GM23248 (cell line): ENCODE measurements at regions not wholly inside any gene's neighbourhood (a gene's known extent, or its start where the extent isn't known, plus 50 kb on each side); places are given as distances from the start of the nearest gene placed in this dataset.

Experiments used
- DNase-seq: peaks from one replicate; pipeline ENCODE4 v3.0.0-alpha.2; 2015
- H2AFZ ChIP-seq: fragments of 200-600 bp; sonication (generic); 2 replicates; pipeline ENCODE4 v1.6.1; 2016; ENCODE audit warnings: antibody characterized with exemption
- H3F3A ChIP-seq: fragments of 200-600 bp; sonication (generic); 2 replicates; pipeline ENCODE4 v1.6.1; 2016; ENCODE audit warnings: mild to moderate bottlenecking, antibody characterized with exemption, mixed run types; ENCODE audit not compliant: insufficient read depth
- H3K27ac ChIP-seq: fragments of 200-600 bp; sonication (generic); 2 replicates; pipeline ENCODE4 v1.5.1; 2016; ENCODE audit warnings: mild to moderate bottlenecking
- H3K27me3 ChIP-seq: fragments of 200-600 bp; sonication (generic); replicated peaks from 2 replicates; pipeline ENCODE4 v1.6.1; 2016; ENCODE audit warnings: mild to moderate bottlenecking; ENCODE audit not compliant: insufficient read depth
- H3K36me3 ChIP-seq: fragments of 200-600 bp; sonication (generic); 2 replicates; pipeline ENCODE4 v1.6.1; 2016; ENCODE audit warnings: low read depth, mild to moderate bottlenecking
- H3K4me1 ChIP-seq: fragments of 200-600 bp; sonication (generic); 2 replicates; pipeline ENCODE4 v1.6.1; 2016; ENCODE audit warnings: mild to moderate bottlenecking; ENCODE audit not compliant: insufficient read depth
- H3K4me2 ChIP-seq: fragments of 200-600 bp; sonication (generic); one replicate; pipeline ENCODE4 v1.6.1; 2016; ENCODE audit warnings: mild to moderate bottlenecking; ENCODE audit not compliant: unreplicated experiment
- H3K4me3 ChIP-seq: fragments of 200-600 bp; sonication (generic); 2 replicates; pipeline ENCODE4 v1.5.1; 2016; ENCODE audit warnings: mild to moderate bottlenecking
- H3K79me2 ChIP-seq: fragments of 200-600 bp; sonication (generic); 2 replicates; pipeline ENCODE4 v1.6.1; 2016; ENCODE audit warnings: mild to moderate bottlenecking; ENCODE audit not compliant: insufficient read depth
- H3K9ac ChIP-seq: fragments of 200-600 bp; sonication (generic); 2 replicates; pipeline ENCODE4 v1.6.1; 2016; ENCODE audit warnings: mild to moderate bottlenecking
- H3K9me2 ChIP-seq: fragments of 200-600 bp; sonication (generic); 2 replicates; pipeline ENCODE4 v1.6.1; 2016; ENCODE audit warnings: mixed run types, mild to moderate bottlenecking, moderate library complexity; ENCODE audit not compliant: insufficient read depth
- H3K9me3 ChIP-seq: fragments of 200-600 bp; sonication (generic); one replicate; pipeline ENCODE4 v1.6.1; 2017; ENCODE audit warnings: low read depth
- H4K20me1 ChIP-seq: fragments of 200-600 bp; sonication (generic); 2 replicates; pipeline ENCODE4 v1.6.0; 2016; ENCODE audit not compliant: insufficient read depth
- EZH2 ChIP-seq: fragments of 200-600 bp; sonication (generic); IDR thresholded peaks from 2 replicates; pipeline ENCODE4 v1.6.1; 2018; ENCODE audit warnings: antibody characterized with exemption, mild to moderate bottlenecking; ENCODE audit not compliant: insufficient read depth, poor library complexity, severe bottlenecking
- EZH2phosphoT487 ChIP-seq: fragments of 200-600 bp; sonication (generic); IDR thresholded peaks from 2 replicates; pipeline ENCODE4 v1.6.1; 2018; ENCODE audit warnings: antibody characterized with exemption, moderate library complexity, mild to moderate bottlenecking, low read depth; ENCODE audit not compliant: insufficient read depth
- WGBS, 2 experiments: methylation state at CpG; one replicate each; pipeline ENCODE4 v1.1.6; 2015 to 2017; ENCODE audit warnings: low lambda C conversion rate in 2 of 2, low coverage in 1 of 2; ENCODE audit errors: missing lambda C conversion rate in 2 of 2; 5-methylcytosine and 5-hydroxymethylcytosine counted together
- in situ Hi-C: fragments of 300-500 bp; cut with MboI; formaldehyde crosslinking; loops from 2 replicates; pipeline ENCODE4 v1.15.0; 2020

GRCh38 chr4:181579486-181579885 is 663.7 kb upstream of the TENM3 start:
- Histone ChIP-seq H3K27me3 (no peaks in the 10 kb centered on the region), H3K36me3 (no peaks in the 10 kb centered on the region), H3K9ac (no peak overlapping the region), H3K4me1 (no peaks in the 10 kb centered on the region), H3K79me2 (no peaks in the 10 kb centered on the region), H3K9me2 (no peaks in the 10 kb centered on the region), H3F3A (no peaks in the 10 kb centered on the region), H3K4me3 (no peak overlapping the region), H2AFZ (no peak overlapping the region), H4K20me1 (no peaks in the 10 kb centered on the region), H3K9me3 (no peaks in the 10 kb centered on the region), H3K4me2 (no peak overlapping the region), H3K27ac (no peak overlapping the region)
- in situ Hi-C loops = no loop called here
- TF ChIP-seq EZH2phosphoT487 (no peak), EZH2 (no peak)
- no peak for DNase-seq
- 30 to 32% methylated on average over 2 of the region's 2 CpGs for WGBS, 2 experiments

- DNase-seq = no peak
- Histone ChIP-seq H4K20me1 (no peaks in the 10 kb centered on the region), H2AFZ (no peak overlapping the region), H3K79me2 (no peaks in the 10 kb centered on the region), H3F3A (no peaks in the 10 kb centered on the region), H3K36me3 (no peaks in the 10 kb centered on the region), H3K27me3 (no peaks in the 10 kb centered on the region), H3K4me3 (no peak overlapping the region), H3K9me2 (no peaks in the 10 kb centered on the region), H3K27ac (no peak overlapping the region), H3K4me2 (no peak overlapping the region), H3K9ac (no peak overlapping the region), H3K4me1 (no peaks in the 10 kb centered on the region), H3K9me3 (no peaks in the 10 kb centered on the region)
- no peak for TF ChIP-seq EZH2phosphoT487
- TF ChIP-seq EZH2 = no peak
- WGBS, 2 experiments = 16 to 18% methylated on average over 4 of the region's 4 CpGs
- in situ Hi-C loops = no loop called here
Observed at GRCh38 chr4:181581983-181582382, 661.2 kb upstream of the TENM3 start.

- in situ Hi-C loops = no loop called here
- Histone ChIP-seq H3K4me1 (no peaks in the 10 kb centered on the region), H3K4me3 (no peak overlapping the region)
Observed at GRCh38 chr4:181582595-181582994, 660.6 kb upstream of the TENM3 start.

GRCh38 chr4:181588733-181589302 is 654.4 kb upstream of the TENM3 start:
- WGBS, 2 experiments = 15 to 23% methylated on average over 4 of the region's 4 CpGs
- H3K27me3 ChIP-seq = no peaks in the 10 kb centered on the region
- no peak overlapping the region for H3K9ac ChIP-seq
- no peaks in the 10 kb centered on the region for H4K20me1 ChIP-seq
- no peak overlapping the region for H3K4me2 ChIP-seq
- no peaks in the 10 kb centered on the region for H3F3A ChIP-seq
- no peaks in the 10 kb centered on the region for H3K4me1 ChIP-seq
- H3K4me3 ChIP-seq = no peak overlapping the region
- no peaks in the 10 kb centered on the region for H3K9me3 ChIP-seq
- no peak for TF ChIP-seq EZH2phosphoT487
- no peak for TF ChIP-seq EZH2
- no peak for DNase-seq
- H3K27ac ChIP-seq = no peak overlapping the region
- no peaks in the 10 kb centered on the region for H3K9me2 ChIP-seq
- in situ Hi-C loops = no loop called here
- H2AFZ ChIP-seq = no peak overlapping the region
- H3K79me2 ChIP-seq = no peaks in the 10 kb centered on the region
- H3K36me3 ChIP-seq = no peaks in the 10 kb centered on the region

More at GRCh38 chr4:181582595-181582994, 660.6 kb upstream of the TENM3 start:
- H4K20me1 ChIP-seq = no peaks in the 10 kb centered on the region
- H3K27me3 ChIP-seq = no peaks in the 10 kb centered on the region
- no peak for TF ChIP-seq EZH2phosphoT487
- H3K9me3 ChIP-seq = no peaks in the 10 kb centered on the region
- no peaks in the 10 kb centered on the region for H3K36me3 ChIP-seq
- no peak for DNase-seq
- no peaks in the 10 kb centered on the region for H3K79me2 ChIP-seq
- no peak overlapping the region for H3K27ac ChIP-seq
- 35 to 51% methylated on average over 4 of the region's 4 CpGs for WGBS, 2 experiments
- H3K9ac ChIP-seq = no peak overlapping the region
- H3F3A ChIP-seq = no peaks in the 10 kb centered on the region
- no peak overlapping the region for H2AFZ ChIP-seq
- H3K9me2 ChIP-seq = no peaks in the 10 kb centered on the region
- no peak overlapping the region for H3K4me2 ChIP-seq

- Histone ChIP-seq H3K27me3 (no peaks in the 10 kb centered on the region), H3K36me3 (no peaks in the 10 kb centered on the region), H4K20me1 (no peaks in the 10 kb centered on the region), H3K4me2 (no peak overlapping the region), H3K27ac (no peak overlapping the region), H3F3A (no peaks in the 10 kb centered on the region), H3K4me1 (no peaks in the 10 kb centered on the region), H3K9me3 (no peaks in the 10 kb centered on the region), H2AFZ (no peak overlapping the region), H3K9ac (no peak overlapping the region), H3K9me2 (no peaks in the 10 kb centered on the region), H3K79me2 (no peaks in the 10 kb centered on the region), H3K4me3 (no peak overlapping the region)
- TF ChIP-seq EZH2phosphoT487 (no peak), EZH2 (no peak)
- in situ Hi-C loops = no loop called here
- WGBS, 2 experiments = 42 to 47% methylated on average over 5 of the region's 5 CpGs
- no peak for DNase-seq
Observed at GRCh38 chr4:181592221-181592745, 650.9 kb upstream of the TENM3 start.
